GM23338 (cell line): ENCODE measurements at regions not wholly inside any gene's neighbourhood (a gene's known extent, or its start where the extent isn't known, plus 50 kb on each side); places are given as distances from the start of the nearest gene placed in this dataset.
A peak's percentile ranks its signal among the peaks of the same experiment; 100 is the strongest.

Experiments
- ATAC-seq: fragments of 200-7000 bp; cut with Tn5 transposase; 3 replicates; pipeline ENCODE4 v1.9.1; 2020
- DNase-seq: peaks from one replicate; pipeline ENCODE4 v3.0.0-alpha.2; 2015; ENCODE audit warnings: low spot score
- H2AFZ ChIP-seq: fragments of 200-600 bp; sonication (generic); 2 replicates; pipeline ENCODE4 v1.8.0; 2016; ENCODE audit warnings: antibody characterized with exemption, mild to moderate bottlenecking, moderate library complexity
- H3F3A ChIP-seq: fragments of 200-600 bp; sonication (generic); replicated peaks from 2 replicates; pipeline ENCODE4 v1.8.0; 2017; ENCODE audit warnings: antibody characterized with exemption, mixed run types, low read depth
- H3K27ac ChIP-seq: fragments of 200-600 bp; sonication (generic); 2 replicates; pipeline ENCODE4 v1.6.1; 2016; ENCODE audit warnings: low read depth
- H3K27me3 ChIP-seq: fragments of 200-600 bp; sonication (generic); 2 replicates; pipeline ENCODE4 v1.8.0; 2016; ENCODE audit warnings: mild to moderate bottlenecking, mixed run types, moderate library complexity; ENCODE audit not compliant: insufficient read depth
- H3K36me3 ChIP-seq: fragments of 200-600 bp; sonication (generic); 2 replicates; pipeline ENCODE4 v1.8.0; 2016; ENCODE audit warnings: mild to moderate bottlenecking; ENCODE audit not compliant: insufficient read depth
- H3K4me1 ChIP-seq: fragments of 200-600 bp; sonication (generic); 2 replicates; pipeline ENCODE4 v1.8.0; 2016; ENCODE audit warnings: mild to moderate bottlenecking, moderate library complexity; ENCODE audit not compliant: insufficient read depth
- H3K4me2 ChIP-seq: fragments of 200-600 bp; sonication (generic); 2 replicates; pipeline ENCODE4 v1.7.1; 2017; ENCODE audit warnings: mixed run types
- H3K4me3 ChIP-seq: fragments of 200-600 bp; sonication (generic); 2 replicates; pipeline ENCODE4 v1.6.1; 2016; ENCODE audit warnings: mixed run types
- H3K79me2 ChIP-seq: fragments of 200-600 bp; sonication (generic); replicated peaks from 2 replicates; pipeline ENCODE4 v1.8.0; 2017; ENCODE audit warnings: mild to moderate bottlenecking; ENCODE audit not compliant: insufficient read depth
- H3K9me2 ChIP-seq: fragments of 200-600 bp; sonication (generic); 2 replicates; pipeline ENCODE4 v1.8.0; 2017; ENCODE audit not compliant: insufficient read depth
- H4K20me1 ChIP-seq: fragments of 200-600 bp; sonication (generic); replicated peaks from 2 replicates; pipeline ENCODE4 v1.8.0; 2017; ENCODE audit warnings: mild to moderate bottlenecking; ENCODE audit not compliant: insufficient read depth
- H3K27ac Mint-ChIP-seq: 2 replicates; pipeline ENCODE4 v1.8.0; 2020; ENCODE audit warnings: inconsistent platforms, mild to moderate bottlenecking, moderate library complexity, mixed read lengths
- H3K27me3 Mint-ChIP-seq: 3 replicates; pipeline ENCODE4 v1.8.0; 2022; ENCODE audit warnings: low read depth, mild to moderate bottlenecking, moderate library complexity, mixed read lengths, inconsistent platforms; ENCODE audit not compliant: insufficient read depth, poor library complexity
- H3K36me3 Mint-ChIP-seq: 3 replicates; pipeline ENCODE4 v1.8.0; 2021; ENCODE audit warnings: low read depth, mild to moderate bottlenecking, inconsistent platforms, moderate library complexity, mixed read lengths
- H3K4me1 Mint-ChIP-seq: 3 replicates; pipeline ENCODE4 v1.8.0; 2020; ENCODE audit warnings: mild to moderate bottlenecking, inconsistent platforms, mixed read lengths
- H3K4me3 Mint-ChIP-seq: 3 replicates; pipeline ENCODE4 v1.8.0; 2021; ENCODE audit warnings: moderate library complexity, mild to moderate bottlenecking, inconsistent platforms, mixed read lengths
- H3K9me3 Mint-ChIP-seq: 3 replicates; pipeline ENCODE4 v1.8.0; 2020; ENCODE audit warnings: moderate library complexity, mild to moderate bottlenecking, inconsistent platforms, mixed read lengths
- CREB1 ChIP-seq: fragments of 250-450 bp; sonication (Bioruptor Pico); IDR thresholded peaks from 2 replicates; pipeline ENCODE4 v1.5.0; 2020; ENCODE audit warnings: low read depth, mild to moderate bottlenecking, moderate library complexity
- EZH2 ChIP-seq: fragments of 200-600 bp; sonication (generic); IDR thresholded peaks from one replicate; pipeline ENCODE4 v1.8.0; 2017; ENCODE audit warnings: antibody characterized with exemption, mild to moderate bottlenecking, low read depth; ENCODE audit not compliant: unreplicated experiment
- EZH2phosphoT487 ChIP-seq: fragments of 200-600 bp; sonication (generic); IDR thresholded peaks from one replicate; pipeline ENCODE4 v1.8.1; 2018; ENCODE audit warnings: antibody characterized with exemption; ENCODE audit not compliant: unreplicated experiment
- JUNB ChIP-seq: IDR thresholded peaks from one replicate; pipeline ENCODE4 v1.6.1; 2016; ENCODE audit warnings: antibody characterized with exemption; ENCODE audit not compliant: unreplicated experiment
- NANOG ChIP-seq: IDR thresholded peaks from 2 replicates; pipeline ENCODE4 v1.6.1; 2016; ENCODE audit warnings: antibody characterized with exemption, borderline replicate concordance
- POLR2AphosphoS5 ChIP-seq: IDR thresholded peaks from 2 replicates; pipeline ENCODE4 v1.6.1; 2016; ENCODE audit warnings: antibody characterized with exemption, low read depth
- STAT1 ChIP-seq: IDR thresholded peaks from one replicate; pipeline ENCODE4 v1.6.1; 2016; ENCODE audit warnings: antibody characterized with exemption; ENCODE audit not compliant: unreplicated experiment
- ZNF114 ChIP-seq: fragments of 250-450 bp; sonication (Bioruptor Pico); IDR thresholded peaks from 2 replicates; pipeline ENCODE4 v1.5.0; 2020; ENCODE audit warnings: mild to moderate bottlenecking, moderate library complexity
- ZNF331 ChIP-seq: fragments of 250-450 bp; sonication (Bioruptor Pico); IDR thresholded peaks from 2 replicates; pipeline ENCODE4 v1.5.0; 2020; ENCODE audit warnings: low read depth, mild to moderate bottlenecking, moderate library complexity
- ZNF462 ChIP-seq: fragments of 250-450 bp; sonication (Bioruptor Pico); IDR thresholded peaks from 2 replicates; pipeline ENCODE4 v1.5.0; 2020; ENCODE audit warnings: mild to moderate bottlenecking, moderate library complexity
- TF ChIP-seq, protein P1 (sequence below), 2 experiments: fragments of 200-600 bp in 1 of 2; sonication (generic) in 1 of 2; conservative IDR thresholded peaks; 2 replicates each; pipeline versions ENCODE4 v1.5.1 to v1.6.1; 2016 to 2017; ENCODE audit warnings: antibody characterized with exemption in 2 of 2, low read depth in 2 of 2, mild to moderate bottlenecking in 2 of 2, moderate library complexity in 1 of 2
- TF ChIP-seq, protein P2 (sequence below): IDR thresholded peaks from one replicate; pipeline ENCODE4 v1.6.1; 2018; ENCODE audit warnings: antibody characterized with exemption; ENCODE audit not compliant: unreplicated experiment

- Histone ChIP-seq H4K20me1 (no peaks in the 10 kb centered on the region), H3K4me3 (no peak overlapping the region), H3K27ac (no peak overlapping the region), H3K27me3 (no peaks in the 10 kb centered on the region), H3K4me2 (no peak overlapping the region), H3K4me1 (peaks cover 12% of the 10 kb centered on the region), H3F3A (no peaks in the 10 kb centered on the region), H2AFZ (no peak overlapping the region), H3K36me3 (no peaks in the 10 kb centered on the region), H3K9me2 (no peaks in the 10 kb centered on the region), H3K79me2 (no peaks in the 10 kb centered on the region)
- ATAC-seq (no peak), DNase-seq (no peak)
- Mint-ChIP-seq H3K4me1 (peaks cover 6% of the 10 kb centered on the region), H3K9me3 (no peaks in the 10 kb centered on the region), H3K4me3 (no peak overlapping the region), H3K36me3 (no peaks in the 10 kb centered on the region), H3K27me3 (no peaks in the 10 kb centered on the region), H3K27ac (0 out of 2 replicates have a peak overlapping the region, but pooled peaks have one; percentile 4)
- TF ChIP-seq STAT1 (no peak), EZH2phosphoT487 (no peak), NANOG (no peak), EZH2 (no peak), POLR2AphosphoS5 (no peak), ZNF114 (CRISPR knock-in tag) (no peak), CREB1 (CRISPR knock-in tag) (no peak), ZNF331 (no peak), JUNB (no peak)
- TF ChIP-seq, protein P1, sequence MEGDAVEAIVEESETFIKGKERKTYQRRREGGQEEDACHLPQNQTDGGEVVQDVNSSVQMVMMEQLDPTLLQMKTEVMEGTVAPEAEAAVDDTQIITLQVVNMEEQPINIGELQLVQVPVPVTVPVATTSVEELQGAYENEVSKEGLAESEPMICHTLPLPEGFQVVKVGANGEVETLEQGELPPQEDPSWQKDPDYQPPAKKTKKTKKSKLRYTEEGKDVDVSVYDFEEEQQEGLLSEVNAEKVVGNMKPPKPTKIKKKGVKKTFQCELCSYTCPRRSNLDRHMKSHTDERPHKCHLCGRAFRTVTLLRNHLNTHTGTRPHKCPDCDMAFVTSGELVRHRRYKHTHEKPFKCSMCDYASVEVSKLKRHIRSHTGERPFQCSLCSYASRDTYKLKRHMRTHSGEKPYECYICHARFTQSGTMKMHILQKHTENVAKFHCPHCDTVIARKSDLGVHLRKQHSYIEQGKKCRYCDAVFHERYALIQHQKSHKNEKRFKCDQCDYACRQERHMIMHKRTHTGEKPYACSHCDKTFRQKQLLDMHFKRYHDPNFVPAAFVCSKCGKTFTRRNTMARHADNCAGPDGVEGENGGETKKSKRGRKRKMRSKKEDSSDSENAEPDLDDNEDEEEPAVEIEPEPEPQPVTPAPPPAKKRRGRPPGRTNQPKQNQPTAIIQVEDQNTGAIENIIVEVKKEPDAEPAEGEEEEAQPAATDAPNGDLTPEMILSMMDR (conservative IDR thresholded peaks at IDR 0.05; ENCODE audit: low read depth in 2 of 2) = no peak
- TF ChIP-seq, protein P2, sequence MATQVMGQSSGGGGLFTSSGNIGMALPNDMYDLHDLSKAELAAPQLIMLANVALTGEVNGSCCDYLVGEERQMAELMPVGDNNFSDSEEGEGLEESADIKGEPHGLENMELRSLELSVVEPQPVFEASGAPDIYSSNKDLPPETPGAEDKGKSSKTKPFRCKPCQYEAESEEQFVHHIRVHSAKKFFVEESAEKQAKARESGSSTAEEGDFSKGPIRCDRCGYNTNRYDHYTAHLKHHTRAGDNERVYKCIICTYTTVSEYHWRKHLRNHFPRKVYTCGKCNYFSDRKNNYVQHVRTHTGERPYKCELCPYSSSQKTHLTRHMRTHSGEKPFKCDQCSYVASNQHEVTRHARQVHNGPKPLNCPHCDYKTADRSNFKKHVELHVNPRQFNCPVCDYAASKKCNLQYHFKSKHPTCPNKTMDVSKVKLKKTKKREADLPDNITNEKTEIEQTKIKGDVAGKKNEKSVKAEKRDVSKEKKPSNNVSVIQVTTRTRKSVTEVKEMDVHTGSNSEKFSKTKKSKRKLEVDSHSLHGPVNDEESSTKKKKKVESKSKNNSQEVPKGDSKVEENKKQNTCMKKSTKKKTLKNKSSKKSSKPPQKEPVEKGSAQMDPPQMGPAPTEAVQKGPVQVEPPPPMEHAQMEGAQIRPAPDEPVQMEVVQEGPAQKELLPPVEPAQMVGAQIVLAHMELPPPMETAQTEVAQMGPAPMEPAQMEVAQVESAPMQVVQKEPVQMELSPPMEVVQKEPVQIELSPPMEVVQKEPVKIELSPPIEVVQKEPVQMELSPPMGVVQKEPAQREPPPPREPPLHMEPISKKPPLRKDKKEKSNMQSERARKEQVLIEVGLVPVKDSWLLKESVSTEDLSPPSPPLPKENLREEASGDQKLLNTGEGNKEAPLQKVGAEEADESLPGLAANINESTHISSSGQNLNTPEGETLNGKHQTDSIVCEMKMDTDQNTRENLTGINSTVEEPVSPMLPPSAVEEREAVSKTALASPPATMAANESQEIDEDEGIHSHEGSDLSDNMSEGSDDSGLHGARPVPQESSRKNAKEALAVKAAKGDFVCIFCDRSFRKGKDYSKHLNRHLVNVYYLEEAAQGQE = no peak
These were observed 1703.7 kb upstream of the AGA start for GRCh38 chr4:179145746-179146525.

DNA sequence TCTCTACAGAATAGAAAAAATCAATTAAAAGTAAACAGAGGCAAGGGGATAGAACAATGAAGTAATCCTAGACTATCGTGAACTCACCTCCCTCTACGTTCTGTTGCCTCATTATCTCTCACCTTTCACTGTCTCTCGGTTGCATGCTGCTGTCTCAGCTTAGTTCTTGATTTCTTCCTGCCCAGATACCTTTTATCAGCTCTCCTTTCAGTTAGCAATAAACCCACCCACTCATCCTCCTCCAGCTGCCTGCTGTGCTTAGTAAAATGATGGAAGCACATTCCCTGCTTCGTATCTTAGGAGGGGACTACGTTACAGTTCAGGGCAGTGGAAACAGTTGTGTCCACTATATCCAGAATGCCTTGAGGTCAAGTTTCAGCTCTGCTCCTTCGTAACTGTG lies 1709.5 kb upstream of the AGA start:
- no peaks in the 10 kb centered on the region for H3K36me3 Mint-ChIP-seq
- DNase-seq = no peak
- no peaks in the 10 kb centered on the region for H3K9me3 Mint-ChIP-seq
- no peak overlapping the region for H3K4me2 ChIP-seq
- H3K27me3 Mint-ChIP-seq = no peaks in the 10 kb centered on the region
- no peaks in the 10 kb centered on the region for H4K20me1 ChIP-seq
- H3K36me3 ChIP-seq = no peaks in the 10 kb centered on the region
- H3K9me2 ChIP-seq = no peaks in the 10 kb centered on the region
- H3K4me1 Mint-ChIP-seq = peaks cover 11% of the 10 kb centered on the region
- no peaks in the 10 kb centered on the region for H3K79me2 ChIP-seq
- ATAC-seq = no peak
- no peaks in the 10 kb centered on the region for H3K27me3 ChIP-seq
- H3K27ac Mint-ChIP-seq = no peak overlapping the region
- no peak overlapping the region for H3K4me3 Mint-ChIP-seq
- H3K4me1 ChIP-seq = peaks cover 4% of the 10 kb centered on the region
- peak overlapping the region; percentile 72; the same call in 1 of the 2 replicates for H2AFZ ChIP-seq
- H3K4me3 ChIP-seq = no peak overlapping the region
- no peaks in the 10 kb centered on the region for H3F3A ChIP-seq
- H3K27ac ChIP-seq = no peak overlapping the region
- TF ChIP-seq ZNF462 (CRISPR knock-in tag) = no peak
